AG09319 (cell line): ENCODE measurements at regions not wholly inside any gene's neighbourhood (a gene's known extent, or its start where the extent isn't known, plus 50 kb on each side); places are given as distances from the start of the nearest gene placed in this dataset.
A peak's percentile ranks its signal among the peaks of the same experiment; 100 is the strongest.

Source experiments
- DNase-seq: peaks from one replicate; pipeline ENCODE4 v3.0.0-alpha.2; 2010; ENCODE audit warnings: low read depth; ENCODE audit errors: extremely low read depth
- CTCF ChIP-seq: IDR thresholded peaks from 2 replicates; pipeline ENCODE4 v1.5.1; 2011; ENCODE audit warnings: low read depth, mild to moderate bottlenecking, inconsistent platforms, low read length, moderate library complexity

- TF ChIP-seq CTCF: no peak
- no peak for DNase-seq
These were observed 515.7 kb downstream of the PSAT1 start for GRCh38 chr9:78812665-78813064.

GRCh38 chr9:78813602-78814180 lies 516.8 kb downstream of the PSAT1 start:
- TF ChIP-seq CTCF: no peak
- DNase-seq: no peak

- TF ChIP-seq CTCF: peak; percentile 69
- DNase-seq: no peak
These were observed 524.3 kb downstream of the PSAT1 start for GRCh38 chr9:78821126-78821822.

GRCh38 chr9:78826527-78826926 lies 529.6 kb downstream of the PSAT1 start:
- no peak for DNase-seq
- TF ChIP-seq CTCF: no peak

GRCh38 chr9:78828521-78828920 lies 531.6 kb downstream of the PSAT1 start:
- TF ChIP-seq CTCF: no peak
- no peak for DNase-seq

- no peak for DNase-seq
- no peak for TF ChIP-seq CTCF
These were observed 533.4 kb downstream of the PSAT1 start for GRCh38 chr9:78830301-78830700.

- DNase-seq: no peak
These were observed 534.8 kb downstream of the PSAT1 start for GRCh38 chr9:78831726-78832125.

More at GRCh38 chr9:78831726-78832125, 534.8 kb downstream of the PSAT1 start:
- TF ChIP-seq CTCF: no peak
